ENCODE measurements at regions not wholly inside any gene's neighbourhood (a gene's known extent, or its start where the extent isn't known, plus 50 kb on each side); places are given as distances from the start of the nearest gene placed in this dataset.

DNA sequence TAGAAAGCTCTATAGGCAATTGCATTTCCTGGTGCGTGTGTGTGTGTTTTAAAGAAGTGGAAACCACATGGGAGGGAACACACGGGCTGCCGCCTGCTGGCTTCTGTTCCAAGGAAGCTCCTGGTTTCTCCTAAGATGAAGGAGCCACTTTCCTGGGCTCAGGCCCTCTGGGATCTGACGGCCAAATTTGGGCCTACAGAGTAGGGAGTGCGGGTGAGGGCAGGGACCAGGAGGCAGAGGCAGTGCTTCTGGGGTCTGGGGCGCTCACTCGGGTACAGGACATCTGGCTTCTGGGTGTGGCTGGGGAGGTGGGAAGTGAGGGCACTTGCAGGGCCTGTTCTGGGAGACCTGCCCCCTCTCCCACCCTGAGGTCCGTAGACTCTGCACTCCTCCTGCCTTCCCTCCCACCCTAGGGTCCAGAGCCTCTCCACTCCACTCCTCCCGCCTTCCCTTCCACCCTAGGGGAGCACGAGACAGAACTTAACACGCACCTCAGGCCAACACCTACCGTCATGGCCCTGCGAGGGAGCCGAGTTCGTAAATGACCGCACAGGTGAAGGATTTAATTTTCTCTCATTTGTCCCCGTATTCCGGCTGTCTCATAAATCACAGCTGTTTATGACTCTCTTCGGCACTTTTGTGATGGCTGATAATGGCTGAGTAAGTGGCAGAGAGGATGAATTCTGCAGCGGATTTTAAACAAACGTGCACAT lies 127.7 kb downstream of the KIF26A start:
- Histone ChIP-seq H3K9me3 (ENCODE audit: control extremely low read depth in 1 of 3, control insufficient read depth in 2 of 3, insufficient read depth in 1 of 3, low read length in 2 of 3) (peaks cover 0 to 8% (median 1%) of the 10 kb centered on the region in 3 donors), H3K4me2 (replicated peaks; ENCODE audit: low read depth, low read length, poor library complexity, severe bottlenecking) (no peak overlapping the region), H3K9ac (ENCODE audit: low read length) (no peak overlapping the region), H3K36me3 (replicated peaks in 1 of 2; ENCODE audit: control extremely low read depth in 1 of 2, control insufficient read depth in 1 of 2, extremely low read depth in 1 of 2, insufficient read depth in 2 of 2, low read length in 1 of 2) (no peaks in the 10 kb centered on the region), H3K4me3 (ENCODE audit: control extremely low read depth in 1 of 5, extremely low read depth in 1 of 5, insufficient read depth in 1 of 5, low read depth in 2 of 5, low read length in 4 of 5) (no peak overlapping the region), H3K79me2 (ENCODE audit: control insufficient read depth, insufficient read depth, low read length) (no peaks in the 10 kb centered on the region), H4K20me1 (ENCODE audit: control insufficient read depth, insufficient read depth, low read length, poor library complexity, severe bottlenecking) (no peaks in the 10 kb centered on the region), H2AFZ (ENCODE audit: insufficient read depth, low read depth, low read length, poor library complexity, severe bottlenecking) (no peak overlapping the region), H3K27ac (ENCODE audit: low read length in 2 of 2) (no peak overlapping the region), H3K27me3 (replicated peaks in 1 of 4; ENCODE audit: control extremely low read depth in 1 of 4, control insufficient read depth in 3 of 4, insufficient read depth in 4 of 4, low read length in 3 of 4) (no peaks in the 10 kb centered on the region), H3K4me1 (ENCODE audit: control insufficient read depth in 2 of 2, insufficient read depth in 2 of 2, low read length in 2 of 2) (no peaks in the 10 kb centered on the region)
- no peak overlapping the region for H3K27ac Mint-ChIP-seq
- peaks cover 11% of the 10 kb centered on the region for H3K27me3 Mint-ChIP-seq
- ChIA-PET POLR2A (no interaction called here), CTCF (no interaction called here)
- WGBS (ENCODE audit: insufficient coverage): 80% methylated on average over 12 of the region's 21 CpGs
- H3K4me3 Mint-ChIP-seq: no peak overlapping the region
- peaks cover 7% of the 10 kb centered on the region for H3K9me3 Mint-ChIP-seq (ENCODE audit: insufficient read depth)
- H3K4me1 Mint-ChIP-seq: no peaks in the 10 kb centered on the region
- TF ChIP-seq, protein P1, sequence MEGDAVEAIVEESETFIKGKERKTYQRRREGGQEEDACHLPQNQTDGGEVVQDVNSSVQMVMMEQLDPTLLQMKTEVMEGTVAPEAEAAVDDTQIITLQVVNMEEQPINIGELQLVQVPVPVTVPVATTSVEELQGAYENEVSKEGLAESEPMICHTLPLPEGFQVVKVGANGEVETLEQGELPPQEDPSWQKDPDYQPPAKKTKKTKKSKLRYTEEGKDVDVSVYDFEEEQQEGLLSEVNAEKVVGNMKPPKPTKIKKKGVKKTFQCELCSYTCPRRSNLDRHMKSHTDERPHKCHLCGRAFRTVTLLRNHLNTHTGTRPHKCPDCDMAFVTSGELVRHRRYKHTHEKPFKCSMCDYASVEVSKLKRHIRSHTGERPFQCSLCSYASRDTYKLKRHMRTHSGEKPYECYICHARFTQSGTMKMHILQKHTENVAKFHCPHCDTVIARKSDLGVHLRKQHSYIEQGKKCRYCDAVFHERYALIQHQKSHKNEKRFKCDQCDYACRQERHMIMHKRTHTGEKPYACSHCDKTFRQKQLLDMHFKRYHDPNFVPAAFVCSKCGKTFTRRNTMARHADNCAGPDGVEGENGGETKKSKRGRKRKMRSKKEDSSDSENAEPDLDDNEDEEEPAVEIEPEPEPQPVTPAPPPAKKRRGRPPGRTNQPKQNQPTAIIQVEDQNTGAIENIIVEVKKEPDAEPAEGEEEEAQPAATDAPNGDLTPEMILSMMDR (IDR thresholded peaks at IDR 0.05): no peak
- no peak for TF ChIP-seq EZH2 (IDR thresholded peaks at IDR 0.05; ENCODE audit: borderline replicate concordance, insufficient read depth, low read depth, low read length, poor library complexity, severe bottlenecking)
- no peak for ATAC-seq (ENCODE audit: low read depth)
- no peak for DNase-seq
- intact Hi-C loops (cut with micrococcal nuclease): no loop called here

GRCh38 chr14:104266631-104267575 lies 128.5 kb downstream of the KIF26A start:
- H3K36me3 ChIP-seq (replicated peaks in 1 of 2; ENCODE audit: control extremely low read depth in 1 of 2, control insufficient read depth in 1 of 2, extremely low read depth in 1 of 2, insufficient read depth in 2 of 2, low read length in 1 of 2): no peaks in the 10 kb centered on the region
- no peak overlapping the region for H3K4me2 ChIP-seq (replicated peaks; ENCODE audit: low read depth, low read length, poor library complexity, severe bottlenecking)
- ATAC-seq (ENCODE audit: low read depth): no peak
- Mint-ChIP-seq H3K4me1 (no peaks in the 10 kb centered on the region), H3K9me3 (ENCODE audit: insufficient read depth) (peaks cover under 1% of the 10 kb centered on the region), H3K27me3 (peaks cover 9% of the 10 kb centered on the region), H3K27ac (no peak overlapping the region), H3K4me3 (no peak overlapping the region)
- no peaks in the 10 kb centered on the region for H3K79me2 ChIP-seq (ENCODE audit: control insufficient read depth, insufficient read depth, low read length)
- H2AFZ ChIP-seq (ENCODE audit: insufficient read depth, low read depth, low read length, poor library complexity, severe bottlenecking): no peak overlapping the region
- TF ChIP-seq EZH2 (IDR thresholded peaks at IDR 0.05; ENCODE audit: borderline replicate concordance, insufficient read depth, low read depth, low read length, poor library complexity, severe bottlenecking): no peak
- TF ChIP-seq, protein P1 (IDR thresholded peaks at IDR 0.05): no peak
- no peaks in the 10 kb centered on the region for H3K4me1 ChIP-seq (ENCODE audit: control insufficient read depth in 2 of 2, insufficient read depth in 2 of 2, low read length in 2 of 2)
- ChIA-PET CTCF (no interaction called here), POLR2A (no interaction called here)
- no peaks in the 10 kb centered on the region for H4K20me1 ChIP-seq (ENCODE audit: control insufficient read depth, insufficient read depth, low read length, poor library complexity, severe bottlenecking)
- H3K4me3 ChIP-seq (ENCODE audit: control extremely low read depth in 1 of 5, extremely low read depth in 1 of 5, insufficient read depth in 1 of 5, low read depth in 2 of 5, low read length in 4 of 5): no peak overlapping the region
- H3K27ac ChIP-seq (ENCODE audit: low read length in 2 of 2): no peak overlapping the region
- H3K27me3 ChIP-seq (replicated peaks in 1 of 4; ENCODE audit: control extremely low read depth in 1 of 4, control insufficient read depth in 3 of 4, insufficient read depth in 4 of 4, low read length in 3 of 4): no peaks in the 10 kb centered on the region
- 86% methylated on average over 27 of the region's 29 CpGs for WGBS (ENCODE audit: insufficient coverage)
- intact Hi-C loops (cut with micrococcal nuclease): no loop called here
- H3K9ac ChIP-seq (ENCODE audit: low read length): no peak overlapping the region
- peaks cover 0 to 8% (median 0%) of the 10 kb centered on the region in 3 donors for H3K9me3 ChIP-seq (ENCODE audit: control extremely low read depth in 1 of 3, control insufficient read depth in 2 of 3, insufficient read depth in 1 of 3, low read length in 2 of 3)
- DNase-seq: no peak
